Retinal pigment epithelial cell (primary cell): ENCODE measurements at regions not wholly inside any gene's neighbourhood (a gene's known extent, or its start where the extent isn't known, plus 50 kb on each side); places are given as distances from the start of the nearest gene placed in this dataset.

ENCODE experiments used
- DNase-seq: peaks from one replicate; pipeline ENCODE4 v3.0.0-alpha.2; 2010; ENCODE audit warnings: low read depth
- H3K4me3 ChIP-seq: 2 replicates; pipeline ENCODE4 v1.5.1; 2011; ENCODE audit warnings: mild to moderate bottlenecking, low read length, control low read depth, moderate library complexity
- TF ChIP-seq, protein P1 (sequence below): conservative IDR thresholded peaks from 2 replicates; pipeline ENCODE4 v1.5.1; 2011; ENCODE audit warnings: low read depth, low read length, control low read depth, inconsistent platforms

DNA sequence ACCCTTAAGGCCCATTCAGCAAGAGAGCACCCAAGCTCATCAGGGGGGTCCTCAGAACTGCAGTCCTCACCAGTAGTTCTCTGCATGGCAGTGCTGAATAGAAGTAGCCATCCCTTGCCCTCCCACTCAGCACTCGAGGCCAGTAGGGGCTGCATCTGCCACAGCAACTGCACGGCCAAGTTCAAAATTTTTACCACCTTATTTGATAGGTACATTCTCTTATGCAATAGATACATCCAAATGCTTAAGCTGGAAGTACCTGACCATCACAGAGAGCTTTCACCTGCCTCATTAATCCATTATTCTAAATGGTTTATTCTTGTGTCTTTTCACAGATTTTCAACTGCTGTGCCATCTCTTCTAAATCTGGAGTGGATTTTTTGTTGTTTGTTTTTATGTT, 1307.4 kb downstream of the SLITRK5 start:
- TF ChIP-seq, protein P1, sequence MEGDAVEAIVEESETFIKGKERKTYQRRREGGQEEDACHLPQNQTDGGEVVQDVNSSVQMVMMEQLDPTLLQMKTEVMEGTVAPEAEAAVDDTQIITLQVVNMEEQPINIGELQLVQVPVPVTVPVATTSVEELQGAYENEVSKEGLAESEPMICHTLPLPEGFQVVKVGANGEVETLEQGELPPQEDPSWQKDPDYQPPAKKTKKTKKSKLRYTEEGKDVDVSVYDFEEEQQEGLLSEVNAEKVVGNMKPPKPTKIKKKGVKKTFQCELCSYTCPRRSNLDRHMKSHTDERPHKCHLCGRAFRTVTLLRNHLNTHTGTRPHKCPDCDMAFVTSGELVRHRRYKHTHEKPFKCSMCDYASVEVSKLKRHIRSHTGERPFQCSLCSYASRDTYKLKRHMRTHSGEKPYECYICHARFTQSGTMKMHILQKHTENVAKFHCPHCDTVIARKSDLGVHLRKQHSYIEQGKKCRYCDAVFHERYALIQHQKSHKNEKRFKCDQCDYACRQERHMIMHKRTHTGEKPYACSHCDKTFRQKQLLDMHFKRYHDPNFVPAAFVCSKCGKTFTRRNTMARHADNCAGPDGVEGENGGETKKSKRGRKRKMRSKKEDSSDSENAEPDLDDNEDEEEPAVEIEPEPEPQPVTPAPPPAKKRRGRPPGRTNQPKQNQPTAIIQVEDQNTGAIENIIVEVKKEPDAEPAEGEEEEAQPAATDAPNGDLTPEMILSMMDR, result no peak
- no peak overlapping the region for H3K4me3 ChIP-seq
- DNase-seq, result no peak

DNA sequence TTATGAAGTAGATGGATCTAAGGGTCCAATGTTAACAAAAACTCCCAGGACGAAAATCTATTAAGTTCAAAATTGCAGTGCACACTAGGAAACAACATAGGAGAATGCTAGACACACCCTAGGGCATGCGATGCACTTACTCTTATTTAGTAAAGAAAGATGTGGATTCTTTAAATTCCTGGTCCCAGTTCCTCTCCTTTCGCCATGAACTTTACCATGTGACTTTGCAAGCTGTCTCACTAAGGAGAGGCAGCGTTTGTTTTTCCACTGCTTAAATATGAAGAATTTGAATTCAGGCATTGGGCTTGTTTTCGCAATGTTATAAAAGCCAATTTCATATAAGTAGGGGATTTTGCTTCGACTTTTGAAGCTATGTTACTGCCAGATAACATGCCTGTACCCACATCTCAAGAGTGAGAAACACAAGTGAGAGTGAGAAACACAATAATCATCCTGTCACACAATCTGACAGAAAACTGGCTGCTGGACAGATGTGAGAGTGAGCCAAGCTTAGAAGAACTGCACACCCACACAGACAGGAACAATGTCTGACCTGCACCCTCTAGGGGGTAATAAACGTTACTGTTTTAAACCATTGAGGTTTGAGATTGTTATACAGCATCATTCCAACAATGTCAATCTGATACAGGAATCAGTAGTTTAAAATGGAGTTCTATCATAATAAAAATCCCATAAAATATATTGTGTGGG, 1308.4 kb downstream of the SLITRK5 start:
- peak; percentile 32 for DNase-seq
- H3K4me3 ChIP-seq, result no peak overlapping the region
- TF ChIP-seq, protein P1, result peak; percentile 22

DNA sequence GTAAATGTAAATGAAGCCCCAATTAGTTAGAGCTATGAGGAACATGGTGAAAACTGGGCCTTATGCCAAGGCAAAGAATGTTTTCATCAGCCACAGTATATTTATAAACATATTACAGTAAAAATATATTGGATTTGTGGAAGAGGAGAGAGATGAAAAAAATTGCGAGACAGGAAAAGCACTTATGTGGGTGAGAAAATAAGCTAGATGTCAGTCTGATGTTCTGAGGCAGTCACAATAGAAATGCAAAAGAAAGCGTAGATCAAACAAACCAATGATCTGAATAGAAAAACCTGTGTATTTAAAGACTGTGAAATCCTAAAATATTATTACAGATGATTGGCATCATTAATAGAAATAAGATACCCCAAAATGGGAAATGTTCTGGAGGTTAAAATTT, 1332.5 kb downstream of the SLITRK5 start:
- no peak for DNase-seq
- TF ChIP-seq, protein P1, result no peak
- H3K4me3 ChIP-seq, result no peak overlapping the region

DNA sequence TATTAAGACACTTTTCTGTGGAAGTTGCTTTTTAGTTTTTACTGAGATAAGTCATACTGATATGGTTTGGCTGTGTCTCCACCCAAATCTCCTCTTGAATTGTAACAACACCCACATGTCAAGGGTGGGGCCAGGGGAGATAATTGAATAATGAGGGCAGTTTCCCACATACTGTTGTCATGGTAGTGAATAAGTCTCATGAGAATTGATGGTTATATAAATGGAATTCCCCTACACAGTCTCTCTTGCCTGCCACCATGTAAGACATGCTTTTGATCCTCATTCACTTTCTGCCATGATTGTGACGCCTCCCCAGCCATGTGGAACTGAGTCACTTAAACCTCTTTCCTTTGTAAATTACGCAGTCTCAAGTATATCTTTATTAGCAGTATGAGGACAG, 1340.4 kb downstream of the SLITRK5 start:
- TF ChIP-seq, protein P1, result no peak
- no peak overlapping the region for H3K4me3 ChIP-seq
- no peak for DNase-seq

DNA sequence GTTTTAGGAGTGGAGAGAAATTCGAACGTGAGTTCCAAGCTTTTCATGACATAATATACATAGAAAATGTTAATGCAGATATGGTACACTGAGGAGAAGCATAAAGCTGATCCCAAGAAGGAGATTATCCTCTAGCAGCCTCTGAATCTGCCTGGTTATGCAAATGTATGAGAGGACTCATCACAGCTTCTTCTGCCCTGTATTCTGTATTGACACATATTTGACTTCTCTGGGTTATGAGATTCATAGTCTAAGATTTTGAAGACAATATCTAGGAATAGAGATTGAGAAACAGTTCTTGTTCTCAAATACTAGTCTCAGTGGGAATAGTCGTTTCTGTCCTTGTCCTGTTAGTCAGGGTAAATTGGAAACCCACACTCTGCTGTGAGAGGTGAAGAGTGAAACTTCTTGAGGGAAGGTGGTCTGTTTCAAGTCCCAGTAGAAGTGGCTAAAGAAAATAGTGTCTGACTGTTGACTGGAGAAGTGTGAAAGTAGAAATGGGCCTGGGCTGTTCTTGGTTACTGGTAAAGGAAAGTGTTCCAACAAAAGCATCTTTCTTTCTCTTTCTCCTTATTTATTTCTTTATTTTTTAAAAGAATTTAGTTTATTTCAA, 1356.6 kb downstream of the SLITRK5 start:
- no peak overlapping the region for H3K4me3 ChIP-seq
- TF ChIP-seq, protein P1, result no peak
- no peak for DNase-seq

DNA sequence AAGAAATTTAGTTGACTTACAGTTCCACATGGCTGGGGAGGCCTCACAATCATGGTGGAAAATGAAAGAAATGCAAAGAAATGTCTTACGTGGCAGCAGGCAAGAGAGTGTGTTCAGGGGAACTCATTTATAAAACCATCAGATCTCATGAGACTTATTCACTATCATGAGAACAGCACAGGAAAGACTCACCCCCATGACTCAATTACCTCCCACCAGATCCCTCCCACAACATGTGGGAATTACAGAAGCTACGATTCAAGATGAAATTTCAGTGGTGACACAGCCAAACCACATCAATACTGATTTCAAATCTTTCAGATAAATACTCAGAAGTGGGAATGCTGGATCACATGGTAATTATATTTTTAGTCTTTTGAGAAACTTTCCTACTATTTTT, 1357.9 kb downstream of the SLITRK5 start:
- TF ChIP-seq, protein P1, result no peak
- DNase-seq, result no peak
- H3K4me3 ChIP-seq, result no peak overlapping the region

GRCh38 chr13:89034015-89034414, 1362.8 kb downstream of the SLITRK5 start:
- DNase-seq, result no peak
- TF ChIP-seq, protein P1, result no peak
- no peak overlapping the region for H3K4me3 ChIP-seq
